ENCODE measurements at regions not wholly inside any gene's neighbourhood (a gene's known extent, or its start where the extent isn't known, plus 50 kb on each side); places are given as distances from the start of the nearest gene placed in this dataset.

DNA sequence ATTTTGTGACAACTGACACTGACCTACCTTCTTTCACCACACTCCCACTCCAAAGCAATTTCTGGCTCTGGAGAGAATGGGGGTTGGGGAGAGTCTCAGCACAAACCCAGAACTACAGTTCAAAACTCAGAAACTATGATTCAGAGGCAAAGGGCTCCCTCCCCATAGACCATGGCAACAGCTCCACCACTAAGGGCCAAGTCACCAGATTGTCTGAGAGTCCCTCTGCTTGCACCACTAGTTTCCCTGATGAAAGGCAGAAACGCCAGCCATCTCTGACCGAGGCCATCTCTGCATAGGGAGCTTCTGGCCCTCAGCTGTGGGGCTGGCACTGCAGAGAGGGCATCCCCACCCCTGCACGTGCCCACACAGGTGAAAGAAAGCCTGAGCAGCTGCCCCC, 112.4 kb upstream of the VSTM2B start:
- Histone ChIP-seq H3K27ac (no peak overlapping the region), H3K27me3 (no peaks in the 10 kb centered on the region), H3K9me3 (no peaks in the 10 kb centered on the region), H3K4me1 (no peaks in the 10 kb centered on the region), H3K4me3 (no peak overlapping the region), H3K36me3 (no peaks in the 10 kb centered on the region)
- DNase-seq: peak in 1 of 2 donors; percentile 38
- intact Hi-C loops (cut with DNase I; ENCODE audit: low total_unique reads): no loop called here
- no peak for TF ChIP-seq POLR2A (IDR thresholded peaks at IDR 0.05)
- TF ChIP-seq, protein P1, sequence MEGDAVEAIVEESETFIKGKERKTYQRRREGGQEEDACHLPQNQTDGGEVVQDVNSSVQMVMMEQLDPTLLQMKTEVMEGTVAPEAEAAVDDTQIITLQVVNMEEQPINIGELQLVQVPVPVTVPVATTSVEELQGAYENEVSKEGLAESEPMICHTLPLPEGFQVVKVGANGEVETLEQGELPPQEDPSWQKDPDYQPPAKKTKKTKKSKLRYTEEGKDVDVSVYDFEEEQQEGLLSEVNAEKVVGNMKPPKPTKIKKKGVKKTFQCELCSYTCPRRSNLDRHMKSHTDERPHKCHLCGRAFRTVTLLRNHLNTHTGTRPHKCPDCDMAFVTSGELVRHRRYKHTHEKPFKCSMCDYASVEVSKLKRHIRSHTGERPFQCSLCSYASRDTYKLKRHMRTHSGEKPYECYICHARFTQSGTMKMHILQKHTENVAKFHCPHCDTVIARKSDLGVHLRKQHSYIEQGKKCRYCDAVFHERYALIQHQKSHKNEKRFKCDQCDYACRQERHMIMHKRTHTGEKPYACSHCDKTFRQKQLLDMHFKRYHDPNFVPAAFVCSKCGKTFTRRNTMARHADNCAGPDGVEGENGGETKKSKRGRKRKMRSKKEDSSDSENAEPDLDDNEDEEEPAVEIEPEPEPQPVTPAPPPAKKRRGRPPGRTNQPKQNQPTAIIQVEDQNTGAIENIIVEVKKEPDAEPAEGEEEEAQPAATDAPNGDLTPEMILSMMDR (IDR thresholded peaks at IDR 0.05): no peak

DNA sequence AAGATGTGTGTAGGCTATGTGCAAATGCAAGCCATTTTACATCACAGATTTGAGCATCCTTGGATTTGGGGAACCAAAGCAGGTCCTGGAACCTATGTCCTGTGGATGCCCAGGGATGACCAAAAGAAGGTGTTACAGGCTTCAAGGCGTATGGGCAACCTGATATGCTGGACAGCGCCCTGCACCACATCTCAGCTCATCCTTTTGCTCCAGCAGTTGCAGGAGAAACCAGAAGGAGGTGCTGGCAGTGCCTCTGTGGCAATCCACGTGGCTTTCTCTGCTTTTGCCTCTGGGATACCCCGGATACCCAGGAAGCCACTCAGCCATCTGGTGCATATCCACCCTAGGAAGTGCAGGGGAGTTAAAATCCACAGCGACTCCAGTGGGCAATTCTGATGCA, 110.3 kb upstream of the VSTM2B start:
- TF ChIP-seq, protein P1 (IDR thresholded peaks at IDR 0.05): no peak
- TF ChIP-seq POLR2A (IDR thresholded peaks at IDR 0.05): no peak
- intact Hi-C loops (cut with DNase I; ENCODE audit: low total_unique reads): no loop called here

DNA sequence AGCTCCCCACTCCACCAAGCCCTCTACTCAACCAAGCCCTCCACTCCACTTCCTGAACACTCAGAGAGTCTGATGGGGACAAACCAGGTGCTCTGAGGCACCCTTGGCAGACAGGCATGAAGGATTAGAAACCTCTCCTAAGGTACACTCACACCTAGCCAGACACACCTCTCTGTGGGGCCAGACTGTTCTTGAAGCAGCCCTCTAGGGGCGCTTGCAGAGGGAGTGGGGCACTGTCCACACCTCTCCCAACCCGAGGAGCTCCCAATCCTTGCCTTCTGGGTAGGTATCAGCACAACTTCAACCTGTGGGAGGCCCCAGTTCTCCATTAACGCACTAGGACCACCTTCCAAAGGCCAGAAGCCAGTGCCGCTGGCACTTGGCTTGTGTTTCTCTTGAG, 108.7 kb upstream of the VSTM2B start:
- DNase-seq: no peak
- TF ChIP-seq, protein P1 (IDR thresholded peaks at IDR 0.05): no peak
- no peak for TF ChIP-seq POLR2A (IDR thresholded peaks at IDR 0.05)
- Histone ChIP-seq H3K4me1 (no peaks in the 10 kb centered on the region), H3K36me3 (no peaks in the 10 kb centered on the region), H3K9me3 (no peaks in the 10 kb centered on the region), H3K4me3 (no peak overlapping the region), H3K27me3 (no peaks in the 10 kb centered on the region), H3K27ac (no peak overlapping the region)
- intact Hi-C loops (cut with DNase I; ENCODE audit: low total_unique reads): no loop called here

More for the DNA sequence above, 110.3 kb upstream of the VSTM2B start:
- no peak for DNase-seq
- H3K27me3 ChIP-seq: no peaks in the 10 kb centered on the region
- H3K4me3 ChIP-seq: no peak overlapping the region
- no peaks in the 10 kb centered on the region for H3K9me3 ChIP-seq
- H3K27ac ChIP-seq: no peak overlapping the region
- no peaks in the 10 kb centered on the region for H3K4me1 ChIP-seq
- no peaks in the 10 kb centered on the region for H3K36me3 ChIP-seq

DNA sequence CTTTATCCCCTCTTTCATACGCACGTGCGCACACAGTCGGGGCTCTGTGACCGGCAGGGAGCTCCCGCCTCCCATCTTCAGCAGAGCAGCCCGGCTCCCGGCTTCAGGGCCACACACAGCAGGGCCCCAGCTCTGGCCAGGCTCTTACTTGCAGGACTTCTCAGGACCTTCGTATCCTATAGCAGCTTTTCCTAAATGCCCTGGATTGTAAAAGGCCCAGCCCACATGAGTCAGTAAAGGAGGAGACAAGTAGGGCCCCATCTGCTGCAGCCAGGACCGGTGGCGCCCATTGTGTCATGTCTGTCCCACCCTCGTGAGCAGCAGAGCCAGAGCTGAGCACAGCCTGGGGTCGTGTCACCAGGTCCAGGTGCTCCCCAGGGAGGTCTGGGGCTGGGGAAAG, 107.6 kb upstream of the VSTM2B start:
- H3K4me3 ChIP-seq: no peak overlapping the region
- H3K4me1 ChIP-seq: no peaks in the 10 kb centered on the region
- no peak overlapping the region for H3K27ac ChIP-seq
- TF ChIP-seq POLR2A (IDR thresholded peaks at IDR 0.05): no peak
- TF ChIP-seq, protein P1 (IDR thresholded peaks at IDR 0.05): no peak
- H3K36me3 ChIP-seq: no peaks in the 10 kb centered on the region
- intact Hi-C loops (cut with DNase I; ENCODE audit: low total_unique reads): no loop called here
- no peaks in the 10 kb centered on the region for H3K9me3 ChIP-seq
- no peaks in the 10 kb centered on the region for H3K27me3 ChIP-seq
- no peak for DNase-seq

DNA sequence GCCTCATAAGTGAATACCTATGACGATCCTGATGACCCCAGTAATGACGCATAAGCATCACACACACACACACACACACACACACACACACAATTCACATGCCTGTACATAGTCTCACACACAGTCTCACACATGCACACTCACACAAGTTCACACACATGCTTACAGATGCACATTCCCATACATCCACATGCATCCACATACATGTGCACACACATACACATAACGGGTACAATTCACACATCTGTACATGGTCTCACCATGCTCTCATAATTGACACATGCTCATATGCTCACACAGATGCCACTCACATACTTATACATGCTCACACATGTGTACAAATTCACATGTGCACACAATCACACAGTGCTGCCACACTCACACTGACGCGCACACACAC, 105.7 kb upstream of the VSTM2B start:
- Histone ChIP-seq H3K9me3 (no peaks in the 10 kb centered on the region), H3K36me3 (no peaks in the 10 kb centered on the region), H3K27ac (no peak overlapping the region), H3K27me3 (no peaks in the 10 kb centered on the region), H3K4me1 (no peaks in the 10 kb centered on the region), H3K4me3 (no peak overlapping the region)
- no peak for DNase-seq
- intact Hi-C loops (cut with DNase I; ENCODE audit: low total_unique reads): no loop called here
- no peak for TF ChIP-seq POLR2A (IDR thresholded peaks at IDR 0.05)
- TF ChIP-seq, protein P1 (IDR thresholded peaks at IDR 0.05): no peak
